Osteocyte (in vitro differentiated cells): ENCODE measurements at regions not wholly inside any gene's neighbourhood (a gene's known extent, or its start where the extent isn't known, plus 50 kb on each side); places are given as distances from the start of the nearest gene placed in this dataset.

Experiments
- DNase-seq: peaks from one replicate; pipeline ENCODE4 v3.0.0; 2021; ENCODE audit warnings: mixed read lengths; ENCODE audit not compliant: unreplicated experiment; ENCODE audit errors: extremely low spot score
- H3K27ac Mint-ChIP-seq: one replicate; pipeline ENCODE4 v1.8.0; 2021; ENCODE audit warnings: mild to moderate bottlenecking, mixed read lengths; ENCODE audit not compliant: unreplicated experiment
- H3K27me3 Mint-ChIP-seq: one replicate; pipeline ENCODE4 v1.8.0; 2021; ENCODE audit warnings: mixed read lengths; ENCODE audit not compliant: unreplicated experiment
- H3K36me3 Mint-ChIP-seq: one replicate; pipeline ENCODE4 v1.8.0; 2021; ENCODE audit warnings: mixed read lengths; ENCODE audit not compliant: unreplicated experiment
- H3K4me1 Mint-ChIP-seq: one replicate; pipeline ENCODE4 v1.8.0; 2021; ENCODE audit warnings: mixed read lengths; ENCODE audit not compliant: unreplicated experiment
- H3K4me3 Mint-ChIP-seq: one replicate; pipeline ENCODE4 v1.8.0; 2021; ENCODE audit warnings: mild to moderate bottlenecking, moderate library complexity, mixed read lengths; ENCODE audit not compliant: unreplicated experiment
- H3K9me3 Mint-ChIP-seq: one replicate; pipeline ENCODE4 v1.8.0; 2021; ENCODE audit warnings: mixed read lengths; ENCODE audit not compliant: unreplicated experiment
- CTCF ChIP-seq: fragments of 200-600 bp; sonication (generic); IDR thresholded peaks from 2 replicates; pipeline ENCODE4 v1.5.0; 2021; ENCODE audit warnings: antibody characterized with exemption, mild to moderate bottlenecking, moderate library complexity

GRCh38 chr5:57857696-57858095 lies 375.1 kb upstream of the ACTBL2 start:
- DNase-seq, result no peak
- Mint-ChIP-seq H3K27me3 (no peaks in the 10 kb centered on the region), H3K36me3 (no peaks in the 10 kb centered on the region), H3K27ac (no peak overlapping the region), H3K4me3 (no peak overlapping the region), H3K4me1 (peaks cover 8% of the 10 kb centered on the region), H3K9me3 (peaks cover 4% of the 10 kb centered on the region)
- no peak for TF ChIP-seq CTCF

GRCh38 chr5:57855831-57856230 lies 373.2 kb upstream of the ACTBL2 start:
- no peak overlapping the region for H3K27ac Mint-ChIP-seq
- no peak for DNase-seq
- H3K4me3 Mint-ChIP-seq, result no peak overlapping the region
- H3K27me3 Mint-ChIP-seq, result no peaks in the 10 kb centered on the region
- H3K36me3 Mint-ChIP-seq, result no peaks in the 10 kb centered on the region
- H3K4me1 Mint-ChIP-seq, result peaks cover 8% of the 10 kb centered on the region
- no peaks in the 10 kb centered on the region for H3K9me3 Mint-ChIP-seq
- TF ChIP-seq CTCF, result no peak

DNA sequence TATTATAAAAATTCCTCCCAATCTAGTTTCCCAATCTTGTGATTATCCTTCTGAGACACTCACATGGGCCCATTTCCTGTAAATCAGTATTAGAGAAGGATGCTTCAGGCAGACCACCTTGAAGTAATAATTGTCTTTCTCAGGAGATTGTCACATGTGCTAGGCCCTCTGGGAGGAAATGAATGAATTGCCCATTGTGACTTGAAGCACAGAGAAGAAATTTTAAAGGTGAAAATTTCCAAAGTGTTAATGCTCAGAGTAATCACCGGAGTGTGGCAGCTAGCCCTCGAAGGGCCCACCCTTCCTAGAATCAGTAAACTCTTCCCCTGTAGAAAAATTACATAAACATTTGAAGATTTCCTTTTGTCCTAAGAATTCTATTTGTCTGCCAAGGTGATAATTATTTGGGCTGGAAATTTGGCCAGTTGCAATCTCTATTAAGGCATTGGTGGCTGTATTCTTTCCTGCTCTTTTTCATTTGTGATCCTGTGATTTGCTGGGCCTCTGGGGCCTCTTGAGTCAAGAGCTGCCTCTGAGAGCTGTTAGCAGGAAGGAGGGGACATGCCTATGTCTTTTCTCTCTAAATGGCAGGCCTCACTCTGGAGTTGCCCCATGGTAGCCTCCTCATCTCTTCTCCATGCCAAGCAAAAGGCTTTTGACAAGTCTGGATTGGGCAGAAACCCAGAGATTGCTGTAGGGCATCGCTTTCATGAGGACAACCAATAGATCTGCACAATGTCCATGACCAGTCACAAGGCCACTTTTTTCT lies 371.5 kb upstream of the ACTBL2 start:
- no peak for DNase-seq
- Mint-ChIP-seq H3K36me3 (peaks cover 3% of the 10 kb centered on the region), H3K27ac (no peak overlapping the region), H3K27me3 (no peaks in the 10 kb centered on the region), H3K4me3 (no peak overlapping the region), H3K4me1 (peaks cover 5% of the 10 kb centered on the region), H3K9me3 (no peaks in the 10 kb centered on the region)
- TF ChIP-seq CTCF, result no peak

DNA sequence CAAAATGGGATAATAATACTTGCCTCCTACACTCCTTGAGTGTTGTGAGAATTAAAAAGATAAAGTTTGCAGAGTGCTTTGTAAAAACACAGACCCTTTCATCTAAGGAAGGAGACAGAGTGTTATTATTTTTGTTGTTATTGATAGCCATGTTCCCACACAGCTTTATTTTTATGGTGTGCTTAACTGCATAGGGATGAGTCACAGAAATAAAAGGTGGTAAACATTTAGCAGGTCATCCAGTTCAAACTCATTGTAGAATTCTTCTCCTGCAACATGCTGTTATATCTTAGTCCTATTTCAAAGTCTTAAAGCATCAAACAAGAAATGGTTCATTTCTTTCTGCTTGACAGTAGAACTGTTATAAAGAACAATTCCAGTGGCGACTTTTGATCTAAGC lies 367.5 kb upstream of the ACTBL2 start:
- H3K27ac Mint-ChIP-seq, result no peak overlapping the region

GRCh38 chr5:57845025-57845424 lies 362.4 kb upstream of the ACTBL2 start:
- Mint-ChIP-seq H3K9me3 (no peaks in the 10 kb centered on the region), H3K27ac (no peak overlapping the region), H3K4me1 (peaks cover 56% of the 10 kb centered on the region), H3K36me3 (no peaks in the 10 kb centered on the region), H3K27me3 (no peaks in the 10 kb centered on the region), H3K4me3 (no peak overlapping the region)
- no peak for DNase-seq
- TF ChIP-seq CTCF, result no peak

More for the DNA sequence above, 367.5 kb upstream of the ACTBL2 start:
- H3K4me1 Mint-ChIP-seq, result peaks cover 19% of the 10 kb centered on the region
- DNase-seq, result no peak
- peaks cover 3% of the 10 kb centered on the region for H3K36me3 Mint-ChIP-seq
- H3K9me3 Mint-ChIP-seq, result no peaks in the 10 kb centered on the region
- no peak for TF ChIP-seq CTCF
- no peaks in the 10 kb centered on the region for H3K27me3 Mint-ChIP-seq
- no peak overlapping the region for H3K4me3 Mint-ChIP-seq
